ENCODE measurements at regions not wholly inside any gene's neighbourhood (a gene's known extent, or its start where the extent isn't known, plus 50 kb on each side); places are given as distances from the start of the nearest gene placed in this dataset.

GRCh38 chr6:15864708-15865062 lies 201.9 kb upstream of the DTNBP1 start:
- Histone ChIP-seq H3K9me3 (ENCODE audit: control insufficient read depth, insufficient read depth, low read depth, low read length) (no peaks in the 10 kb centered on the region), H3K9ac (ENCODE audit: low read length) (no peak overlapping the region), H3K27me3 (ENCODE audit: control insufficient read depth, insufficient read depth, low read length) (no peaks in the 10 kb centered on the region), H3K4me1 (ENCODE audit: control insufficient read depth, insufficient read depth, low read length) (no peaks in the 10 kb centered on the region), H3K27ac (ENCODE audit: low read depth, low read length) (no peak overlapping the region), H3K36me3 (ENCODE audit: control insufficient read depth, insufficient read depth, low read length) (no peaks in the 10 kb centered on the region), H3K4me3 (ENCODE audit: low read depth, low read length) (no peak overlapping the region)

- H3K27me3 ChIP-seq (ENCODE audit: control insufficient read depth, insufficient read depth, low read length) = no peaks in the 10 kb centered on the region
- no peak overlapping the region for H3K4me3 ChIP-seq (ENCODE audit: low read depth, low read length)
Observed at GRCh38 chr6:15864038-15864707, 201.3 kb upstream of the DTNBP1 start.

GRCh38 chr6:15862810-15863209 lies 200.0 kb upstream of the DTNBP1 start:
- Histone ChIP-seq H3K9me3 (ENCODE audit: control insufficient read depth, insufficient read depth, low read depth, low read length) (no peaks in the 10 kb centered on the region), H3K4me1 (ENCODE audit: control insufficient read depth, insufficient read depth, low read length) (peaks cover 4% of the 10 kb centered on the region), H3K9ac (ENCODE audit: low read length) (no peak overlapping the region), H3K27me3 (ENCODE audit: control insufficient read depth, insufficient read depth, low read length) (no peaks in the 10 kb centered on the region), H3K4me3 (ENCODE audit: low read depth, low read length) (no peak overlapping the region), H3K27ac (ENCODE audit: low read depth, low read length) (no peak overlapping the region), H3K36me3 (ENCODE audit: control insufficient read depth, insufficient read depth, low read length) (no peaks in the 10 kb centered on the region)

More at GRCh38 chr6:15864038-15864707, 201.3 kb upstream of the DTNBP1 start:
- Histone ChIP-seq H3K36me3 (ENCODE audit: control insufficient read depth, insufficient read depth, low read length) (no peaks in the 10 kb centered on the region), H3K27ac (ENCODE audit: low read depth, low read length) (no peak overlapping the region), H3K4me1 (ENCODE audit: control insufficient read depth, insufficient read depth, low read length) (no peaks in the 10 kb centered on the region), H3K9ac (ENCODE audit: low read length) (no peak overlapping the region), H3K9me3 (ENCODE audit: control insufficient read depth, insufficient read depth, low read depth, low read length) (no peaks in the 10 kb centered on the region)

- Histone ChIP-seq H3K4me1 (ENCODE audit: control insufficient read depth, insufficient read depth, low read length) (peaks cover 6% of the 10 kb centered on the region), H3K9me3 (ENCODE audit: control insufficient read depth, insufficient read depth, low read depth, low read length) (no peaks in the 10 kb centered on the region), H3K27me3 (ENCODE audit: control insufficient read depth, insufficient read depth, low read length) (no peaks in the 10 kb centered on the region), H3K36me3 (ENCODE audit: control insufficient read depth, insufficient read depth, low read length) (no peaks in the 10 kb centered on the region), H3K4me3 (ENCODE audit: low read depth, low read length) (no peak overlapping the region), H3K27ac (ENCODE audit: low read depth, low read length) (no peak overlapping the region), H3K9ac (ENCODE audit: low read length) (no peak overlapping the region)
Observed at GRCh38 chr6:15861486-15861885, 198.7 kb upstream of the DTNBP1 start.

GRCh38 chr6:15854826-15855710 lies 192.2 kb upstream of the DTNBP1 start:
- H3K27ac ChIP-seq (ENCODE audit: low read depth, low read length) = no peak overlapping the region
- H3K36me3 ChIP-seq (ENCODE audit: control insufficient read depth, insufficient read depth, low read length) = no peaks in the 10 kb centered on the region
- no peak overlapping the region for H3K4me3 ChIP-seq (ENCODE audit: low read depth, low read length)
- H3K9ac ChIP-seq (ENCODE audit: low read length) = no peak overlapping the region
- H3K27me3 ChIP-seq (ENCODE audit: control insufficient read depth, insufficient read depth, low read length) = no peaks in the 10 kb centered on the region
- H3K4me1 ChIP-seq (ENCODE audit: control insufficient read depth, insufficient read depth, low read length) = peaks cover 11% of the 10 kb centered on the region
- H3K9me3 ChIP-seq (ENCODE audit: control insufficient read depth, insufficient read depth, low read depth, low read length) = peaks cover 9% of the 10 kb centered on the region; the same call in 1 of the 2 replicates

GRCh38 chr6:15854378-15854777 lies 191.6 kb upstream of the DTNBP1 start:
- no peaks in the 10 kb centered on the region for H3K27me3 ChIP-seq (ENCODE audit: control insufficient read depth, insufficient read depth, low read length)
- H3K36me3 ChIP-seq (ENCODE audit: control insufficient read depth, insufficient read depth, low read length) = no peaks in the 10 kb centered on the region

GRCh38 chr6:15853259-15853658 lies 190.4 kb upstream of the DTNBP1 start:
- Histone ChIP-seq H3K4me3 (ENCODE audit: low read depth, low read length) (no peak overlapping the region), H3K36me3 (ENCODE audit: control insufficient read depth, insufficient read depth, low read length) (no peaks in the 10 kb centered on the region), H3K27ac (ENCODE audit: low read depth, low read length) (no peak overlapping the region), H3K4me1 (ENCODE audit: control insufficient read depth, insufficient read depth, low read length) (peaks cover 11% of the 10 kb centered on the region), H3K9me3 (ENCODE audit: control insufficient read depth, insufficient read depth, low read depth, low read length) (peaks cover 9% of the 10 kb centered on the region; the same call in 1 of the 2 replicates), H3K9ac (ENCODE audit: low read length) (no peak overlapping the region), H3K27me3 (ENCODE audit: control insufficient read depth, insufficient read depth, low read length) (no peaks in the 10 kb centered on the region)

More at GRCh38 chr6:15854378-15854777, 191.6 kb upstream of the DTNBP1 start:
- Histone ChIP-seq H3K9ac (ENCODE audit: low read length) (no peak overlapping the region), H3K4me1 (ENCODE audit: control insufficient read depth, insufficient read depth, low read length) (peaks cover 11% of the 10 kb centered on the region), H3K27ac (ENCODE audit: low read depth, low read length) (no peak overlapping the region), H3K4me3 (ENCODE audit: low read depth, low read length) (no peak overlapping the region), H3K9me3 (ENCODE audit: control insufficient read depth, insufficient read depth, low read depth, low read length) (peaks cover 9% of the 10 kb centered on the region; the same call in 1 of the 2 replicates)

- no peaks in the 10 kb centered on the region for H3K36me3 ChIP-seq (ENCODE audit: control insufficient read depth, insufficient read depth, low read length)
- H3K4me1 ChIP-seq (ENCODE audit: control insufficient read depth, insufficient read depth, low read length) = peaks cover 5% of the 10 kb centered on the region; the same call in 1 of the 2 replicates
- no peaks in the 10 kb centered on the region for H3K27me3 ChIP-seq (ENCODE audit: control insufficient read depth, insufficient read depth, low read length)
- no peak overlapping the region for H3K27ac ChIP-seq (ENCODE audit: low read depth, low read length)
- H3K9me3 ChIP-seq (ENCODE audit: control insufficient read depth, insufficient read depth, low read depth, low read length) = peaks cover 9% of the 10 kb centered on the region; the same call in 1 of the 2 replicates
- no peak overlapping the region for H3K4me3 ChIP-seq (ENCODE audit: low read depth, low read length)
- H3K9ac ChIP-seq (ENCODE audit: low read length) = no peak overlapping the region
Observed at GRCh38 chr6:15852289-15852688, 189.5 kb upstream of the DTNBP1 start.

GRCh38 chr6:15849395-15849794 lies 186.6 kb upstream of the DTNBP1 start:
- Histone ChIP-seq H3K4me3 (ENCODE audit: low read depth, low read length) (no peak overlapping the region), H3K9me3 (ENCODE audit: control insufficient read depth, insufficient read depth, low read depth, low read length) (peaks cover 9% of the 10 kb centered on the region; the same call in 1 of the 2 replicates), H3K4me1 (ENCODE audit: control insufficient read depth, insufficient read depth, low read length) (no peaks in the 10 kb centered on the region; the same call in 1 of the 2 replicates), H3K27me3 (ENCODE audit: control insufficient read depth, insufficient read depth, low read length) (no peaks in the 10 kb centered on the region), H3K27ac (ENCODE audit: low read depth, low read length) (no peak overlapping the region), H3K36me3 (ENCODE audit: control insufficient read depth, insufficient read depth, low read length) (no peaks in the 10 kb centered on the region), H3K9ac (ENCODE audit: low read length) (no peak overlapping the region)

- no peak overlapping the region for H3K9ac ChIP-seq (ENCODE audit: low read length)
Observed at GRCh38 chr6:15845492-15845891, 182.7 kb upstream of the DTNBP1 start.

GRCh38 chr6:15843764-15844163 lies 180.9 kb upstream of the DTNBP1 start:
- no peaks in the 10 kb centered on the region for H3K9me3 ChIP-seq (ENCODE audit: control insufficient read depth, insufficient read depth, low read depth, low read length)
- H3K27ac ChIP-seq (ENCODE audit: low read depth, low read length) = no peak overlapping the region
- H3K4me3 ChIP-seq (ENCODE audit: low read depth, low read length) = no peak overlapping the region
- no peak overlapping the region for H3K9ac ChIP-seq (ENCODE audit: low read length)
- peaks cover 7% of the 10 kb centered on the region; the same call in 1 of the 2 replicates for H3K4me1 ChIP-seq (ENCODE audit: control insufficient read depth, insufficient read depth, low read length)
- no peaks in the 10 kb centered on the region for H3K27me3 ChIP-seq (ENCODE audit: control insufficient read depth, insufficient read depth, low read length)
- no peaks in the 10 kb centered on the region for H3K36me3 ChIP-seq (ENCODE audit: control insufficient read depth, insufficient read depth, low read length)

More at GRCh38 chr6:15845492-15845891, 182.7 kb upstream of the DTNBP1 start:
- Histone ChIP-seq H3K9me3 (ENCODE audit: control insufficient read depth, insufficient read depth, low read depth, low read length) (no peaks in the 10 kb centered on the region), H3K27me3 (ENCODE audit: control insufficient read depth, insufficient read depth, low read length) (no peaks in the 10 kb centered on the region), H3K36me3 (ENCODE audit: control insufficient read depth, insufficient read depth, low read length) (no peaks in the 10 kb centered on the region), H3K27ac (ENCODE audit: low read depth, low read length) (no peak overlapping the region), H3K4me3 (ENCODE audit: low read depth, low read length) (no peak overlapping the region), H3K4me1 (ENCODE audit: control insufficient read depth, insufficient read depth, low read length) (peaks cover 7% of the 10 kb centered on the region)
